Ovary (tissue), 3 donors: ENCODE measurements at regions not wholly inside any gene's neighbourhood (a gene's known extent, or its start where the extent isn't known, plus 50 kb on each side); places are given as distances from the start of the nearest gene placed in this dataset.

Source experiments
- POLR2A ChIP-seq: fragments of 450-650 bp; IDR thresholded peaks from one replicate; pipeline ENCODE4 v1.6.1; 2017; ENCODE audit warnings: antibody characterized with exemption, mild to moderate bottlenecking, moderate library complexity
- TF ChIP-seq, protein P1 (sequence below), 3 donors: fragments of 450-650 bp in 2 of 3; fragments of 200-600 bp in 1 of 3; IDR thresholded peaks; one replicate each; pipeline versions ENCODE4 v1.5.1 to v1.8.0; 2016 to 2022; ENCODE audit warnings: antibody characterized with exemption in 3 of 3, mild to moderate bottlenecking in 1 of 3
- donor health status: DM: no; HTN: no; CAD: no.

DNA sequence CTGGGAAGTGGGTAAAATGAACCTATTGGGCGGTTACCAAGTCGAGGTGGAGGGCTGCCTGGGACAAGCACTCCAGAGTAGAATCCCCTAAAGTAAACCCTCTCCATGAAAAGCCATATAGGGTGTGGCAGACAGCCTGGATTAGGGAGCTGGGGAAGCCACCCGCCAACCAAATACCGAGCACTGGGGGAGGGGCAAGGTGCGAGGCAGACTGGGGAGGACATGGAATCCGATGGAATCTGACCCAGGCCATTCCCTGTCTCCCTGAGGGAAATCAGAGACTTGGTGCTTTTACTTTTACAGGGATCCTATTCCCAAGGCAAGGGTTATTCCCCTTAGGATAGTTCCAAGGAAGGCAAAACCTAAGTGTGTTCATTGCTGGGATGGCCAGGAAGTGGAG lies 130.9 kb upstream of the HSD17B12 start:
- TF ChIP-seq, protein P1, sequence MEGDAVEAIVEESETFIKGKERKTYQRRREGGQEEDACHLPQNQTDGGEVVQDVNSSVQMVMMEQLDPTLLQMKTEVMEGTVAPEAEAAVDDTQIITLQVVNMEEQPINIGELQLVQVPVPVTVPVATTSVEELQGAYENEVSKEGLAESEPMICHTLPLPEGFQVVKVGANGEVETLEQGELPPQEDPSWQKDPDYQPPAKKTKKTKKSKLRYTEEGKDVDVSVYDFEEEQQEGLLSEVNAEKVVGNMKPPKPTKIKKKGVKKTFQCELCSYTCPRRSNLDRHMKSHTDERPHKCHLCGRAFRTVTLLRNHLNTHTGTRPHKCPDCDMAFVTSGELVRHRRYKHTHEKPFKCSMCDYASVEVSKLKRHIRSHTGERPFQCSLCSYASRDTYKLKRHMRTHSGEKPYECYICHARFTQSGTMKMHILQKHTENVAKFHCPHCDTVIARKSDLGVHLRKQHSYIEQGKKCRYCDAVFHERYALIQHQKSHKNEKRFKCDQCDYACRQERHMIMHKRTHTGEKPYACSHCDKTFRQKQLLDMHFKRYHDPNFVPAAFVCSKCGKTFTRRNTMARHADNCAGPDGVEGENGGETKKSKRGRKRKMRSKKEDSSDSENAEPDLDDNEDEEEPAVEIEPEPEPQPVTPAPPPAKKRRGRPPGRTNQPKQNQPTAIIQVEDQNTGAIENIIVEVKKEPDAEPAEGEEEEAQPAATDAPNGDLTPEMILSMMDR (IDR thresholded peaks at IDR 0.05) = no peak
- TF ChIP-seq POLR2A = no peak
